ENCODE measurements at regions not wholly inside any gene's neighbourhood (a gene's known extent, or its start where the extent isn't known, plus 50 kb on each side); places are given as distances from the start of the nearest gene placed in this dataset.

GRCh38 chr14:83958359-83958758, 1571.6 kb upstream of the FLRT2 start:
- Histone ChIP-seq H3K4me3 (ENCODE audit: low read length) (no peak overlapping the region), H3K27ac (ENCODE audit: low read length) (no peak overlapping the region)
- DNase-seq: no peak

GRCh38 chr14:83960832-83961512, 1569.0 kb upstream of the FLRT2 start:
- H3K79me2 ChIP-seq (ENCODE audit: low read length): no peaks in the 10 kb centered on the region
- H3K4me1 ChIP-seq (ENCODE audit: low read length): no peaks in the 10 kb centered on the region
- no peaks in the 10 kb centered on the region for H3K9me2 ChIP-seq (replicated peaks; ENCODE audit: insufficient read depth, low read length)
- no peaks in the 10 kb centered on the region for H4K20me1 ChIP-seq (ENCODE audit: insufficient read depth, low read depth, low read length)
- no peak overlapping the region for H3K27ac ChIP-seq (ENCODE audit: low read length)
- H3K9ac ChIP-seq (ENCODE audit: low read length): no peak overlapping the region
- no peaks in the 10 kb centered on the region for H3K36me3 ChIP-seq (ENCODE audit: insufficient read depth, low read length)
- H3K27me3 ChIP-seq (ENCODE audit: low read length): no peaks in the 10 kb centered on the region
- no peak for DNase-seq
- peaks cover 16% of the 10 kb centered on the region for H3K9me3 ChIP-seq (ENCODE audit: low read length)
- H2AFZ ChIP-seq (ENCODE audit: low read length): no peak overlapping the region
- no peak overlapping the region for H3K4me2 ChIP-seq (ENCODE audit: low read depth, low read length, poor library complexity, severe bottlenecking)
- H3K4me3 ChIP-seq (ENCODE audit: low read length): no peak overlapping the region

More at GRCh38 chr14:83958359-83958758, 1571.6 kb upstream of the FLRT2 start:
- Histone ChIP-seq H3K4me2 (ENCODE audit: low read depth, low read length, poor library complexity, severe bottlenecking) (no peak overlapping the region), H3K36me3 (ENCODE audit: insufficient read depth, low read length) (no peaks in the 10 kb centered on the region), H3K79me2 (ENCODE audit: low read length) (no peaks in the 10 kb centered on the region), H3K9ac (ENCODE audit: low read length) (no peak overlapping the region), H3K27me3 (ENCODE audit: low read length) (no peaks in the 10 kb centered on the region), H2AFZ (ENCODE audit: low read length) (no peak overlapping the region), H3K9me2 (replicated peaks; ENCODE audit: insufficient read depth, low read length) (no peaks in the 10 kb centered on the region), H4K20me1 (ENCODE audit: insufficient read depth, low read depth, low read length) (no peaks in the 10 kb centered on the region), H3K4me1 (ENCODE audit: low read length) (no peaks in the 10 kb centered on the region), H3K9me3 (ENCODE audit: low read length) (peaks cover 8% of the 10 kb centered on the region)

GRCh38 chr14:83969998-83970397, 1559.9 kb upstream of the FLRT2 start:
- Histone ChIP-seq H3K9me3 (ENCODE audit: low read length) (peaks cover 4% of the 10 kb centered on the region; the same call in 1 of the 2 replicates), H4K20me1 (ENCODE audit: insufficient read depth, low read depth, low read length) (no peaks in the 10 kb centered on the region), H3K9me2 (replicated peaks; ENCODE audit: insufficient read depth, low read length) (no peaks in the 10 kb centered on the region), H3K36me3 (ENCODE audit: insufficient read depth, low read length) (no peaks in the 10 kb centered on the region), H3K79me2 (ENCODE audit: low read length) (no peaks in the 10 kb centered on the region), H3K9ac (ENCODE audit: low read length) (no peak overlapping the region), H3K4me1 (ENCODE audit: low read length) (no peaks in the 10 kb centered on the region), H3K4me3 (ENCODE audit: low read length) (no peak overlapping the region), H2AFZ (ENCODE audit: low read length) (no peak overlapping the region), H3K27me3 (ENCODE audit: low read length) (no peaks in the 10 kb centered on the region), H3K27ac (ENCODE audit: low read length) (no peak overlapping the region), H3K4me2 (ENCODE audit: low read depth, low read length, poor library complexity, severe bottlenecking) (no peak overlapping the region)
- no peak for DNase-seq

- Histone ChIP-seq H3K27me3 (ENCODE audit: low read length) (no peaks in the 10 kb centered on the region), H3K4me1 (ENCODE audit: low read length) (no peaks in the 10 kb centered on the region), H3K9ac (ENCODE audit: low read length) (no peak overlapping the region), H4K20me1 (ENCODE audit: insufficient read depth, low read depth, low read length) (no peaks in the 10 kb centered on the region), H3K4me3 (ENCODE audit: low read length) (no peak overlapping the region), H2AFZ (ENCODE audit: low read length) (no peak overlapping the region), H3K4me2 (ENCODE audit: low read depth, low read length, poor library complexity, severe bottlenecking) (no peak overlapping the region), H3K36me3 (ENCODE audit: insufficient read depth, low read length) (no peaks in the 10 kb centered on the region), H3K9me3 (ENCODE audit: low read length) (no peaks in the 10 kb centered on the region; the same call in 1 of the 2 replicates), H3K27ac (ENCODE audit: low read length) (no peak overlapping the region), H3K79me2 (ENCODE audit: low read length) (no peaks in the 10 kb centered on the region), H3K9me2 (replicated peaks; ENCODE audit: insufficient read depth, low read length) (no peaks in the 10 kb centered on the region)
- no peak for DNase-seq
Observed at GRCh38 chr14:83972631-83973030, 1557.3 kb upstream of the FLRT2 start.

- Histone ChIP-seq H3K4me3 (ENCODE audit: low read length) (no peak overlapping the region), H3K79me2 (ENCODE audit: low read length) (no peaks in the 10 kb centered on the region), H3K9ac (ENCODE audit: low read length) (no peak overlapping the region), H3K9me3 (ENCODE audit: low read length) (no peaks in the 10 kb centered on the region; the same call in 1 of the 2 replicates), H3K4me2 (ENCODE audit: low read depth, low read length, poor library complexity, severe bottlenecking) (no peak overlapping the region), H3K4me1 (ENCODE audit: low read length) (no peaks in the 10 kb centered on the region), H2AFZ (ENCODE audit: low read length) (no peak overlapping the region), H3K27me3 (ENCODE audit: low read length) (no peaks in the 10 kb centered on the region), H3K27ac (ENCODE audit: low read length) (no peak overlapping the region), H3K36me3 (ENCODE audit: insufficient read depth, low read length) (no peaks in the 10 kb centered on the region), H3K9me2 (replicated peaks; ENCODE audit: insufficient read depth, low read length) (no peaks in the 10 kb centered on the region), H4K20me1 (ENCODE audit: insufficient read depth, low read depth, low read length) (no peaks in the 10 kb centered on the region)
- DNase-seq: no peak
Observed at GRCh38 chr14:83974647-83975163, 1555.2 kb upstream of the FLRT2 start.

- no peaks in the 10 kb centered on the region for H3K4me1 ChIP-seq (ENCODE audit: low read length)
Observed at GRCh38 chr14:83975435-83975834, 1554.5 kb upstream of the FLRT2 start.

GRCh38 chr14:83975841-83976770, 1553.8 kb upstream of the FLRT2 start:
- H3K36me3 ChIP-seq (ENCODE audit: insufficient read depth, low read length): no peaks in the 10 kb centered on the region
- H3K9ac ChIP-seq (ENCODE audit: low read length): no peak overlapping the region
- H3K79me2 ChIP-seq (ENCODE audit: low read length): no peaks in the 10 kb centered on the region
- H3K9me3 ChIP-seq (ENCODE audit: low read length): no peaks in the 10 kb centered on the region; the same call in 1 of the 2 replicates
- H3K9me2 ChIP-seq (replicated peaks; ENCODE audit: insufficient read depth, low read length): no peaks in the 10 kb centered on the region
- H3K4me1 ChIP-seq (ENCODE audit: low read length): no peaks in the 10 kb centered on the region
- no peak overlapping the region for H3K27ac ChIP-seq (ENCODE audit: low read length)
- no peak for DNase-seq
- no peak overlapping the region for H3K4me3 ChIP-seq (ENCODE audit: low read length)
- no peaks in the 10 kb centered on the region for H3K27me3 ChIP-seq (ENCODE audit: low read length)
- no peaks in the 10 kb centered on the region for H4K20me1 ChIP-seq (ENCODE audit: insufficient read depth, low read depth, low read length)
- no peak overlapping the region for H2AFZ ChIP-seq (ENCODE audit: low read length)
- no peak overlapping the region for H3K4me2 ChIP-seq (ENCODE audit: low read depth, low read length, poor library complexity, severe bottlenecking)

More at GRCh38 chr14:83975435-83975834, 1554.5 kb upstream of the FLRT2 start:
- H3K4me2 ChIP-seq (ENCODE audit: low read depth, low read length, poor library complexity, severe bottlenecking): no peak overlapping the region
- no peaks in the 10 kb centered on the region for H3K27me3 ChIP-seq (ENCODE audit: low read length)
- H3K9me2 ChIP-seq (replicated peaks; ENCODE audit: insufficient read depth, low read length): no peaks in the 10 kb centered on the region
- no peaks in the 10 kb centered on the region for H3K36me3 ChIP-seq (ENCODE audit: insufficient read depth, low read length)
- DNase-seq: no peak
- no peaks in the 10 kb centered on the region for H3K79me2 ChIP-seq (ENCODE audit: low read length)
- no peak overlapping the region for H3K9ac ChIP-seq (ENCODE audit: low read length)
- H4K20me1 ChIP-seq (ENCODE audit: insufficient read depth, low read depth, low read length): no peaks in the 10 kb centered on the region
- H3K9me3 ChIP-seq (ENCODE audit: low read length): no peaks in the 10 kb centered on the region; the same call in 1 of the 2 replicates
- H2AFZ ChIP-seq (ENCODE audit: low read length): no peak overlapping the region
- no peak overlapping the region for H3K4me3 ChIP-seq (ENCODE audit: low read length)
- no peak overlapping the region for H3K27ac ChIP-seq (ENCODE audit: low read length)

GRCh38 chr14:83977583-83977982, 1552.4 kb upstream of the FLRT2 start:
- H3K27me3 ChIP-seq (ENCODE audit: low read length): no peaks in the 10 kb centered on the region
- H3K9ac ChIP-seq (ENCODE audit: low read length): no peak overlapping the region
- no peaks in the 10 kb centered on the region for H3K9me2 ChIP-seq (replicated peaks; ENCODE audit: insufficient read depth, low read length)
- no peak overlapping the region for H3K4me2 ChIP-seq (ENCODE audit: low read depth, low read length, poor library complexity, severe bottlenecking)
- H3K9me3 ChIP-seq (ENCODE audit: low read length): no peaks in the 10 kb centered on the region
- no peak overlapping the region for H3K4me3 ChIP-seq (ENCODE audit: low read length)
- no peak overlapping the region for H3K27ac ChIP-seq (ENCODE audit: low read length)
- H3K79me2 ChIP-seq (ENCODE audit: low read length): no peaks in the 10 kb centered on the region
- no peak overlapping the region for H2AFZ ChIP-seq (ENCODE audit: low read length)
- DNase-seq: no peak
- no peaks in the 10 kb centered on the region for H4K20me1 ChIP-seq (ENCODE audit: insufficient read depth, low read depth, low read length)
- H3K4me1 ChIP-seq (ENCODE audit: low read length): no peaks in the 10 kb centered on the region
- no peaks in the 10 kb centered on the region for H3K36me3 ChIP-seq (ENCODE audit: insufficient read depth, low read length)
